HepG2 (cell line): ENCODE measurements at regions not wholly inside any gene's neighbourhood (a gene's known extent, or its start where the extent isn't known, plus 50 kb on each side); places are given as distances from the start of the nearest gene placed in this dataset.

ENCODE experiments used
- ATAC-seq: fragments of 200-7000 bp; cut with Tn5 transposase; 3 replicates; pipeline ENCODE4 v1.9.1; 2020; ENCODE audit warnings: mild to moderate bottlenecking, moderate library complexity
- BruUV-seq: library from RNA; stranded (reverse); fragments of 400-500 nt; replicated peaks from 2 replicates; lab custom pipeline; 2021; lab: Mats Ljungman, UMichigan
- CTCF ChIA-PET: fragments of 300-600 bp; formaldehyde crosslinking; extraction: SDS; loops from one replicate; lab custom pipeline; 2021; ENCODE audit warnings: low total read pairs, inconsistent platforms, low intra/inter-chr PET ratio; lab: Yijun Ruan, JAX
- POLR2A ChIA-PET: fragments of 350-600 bp; sonication (Branson Sonifier 250); formaldehyde crosslinking; loops from one replicate; lab custom pipeline; 2020; ENCODE audit warnings: antibody characterized with exemption, inconsistent platforms; lab: Yijun Ruan, JAX
- DNase-seq: peaks from one replicate; pipeline ENCODE4 v3.0.0-alpha.2; 2015; ENCODE audit warnings: low spot score
- FAIRE-seq: peaks from 3 replicates; lab custom pipeline; 2011; peaks lifted over from hg19 to GRCh38; lab: Jason Lieb, UNC
- H2AFZ ChIP-seq: one replicate; pipeline ENCODE4 v1.6.1; 2011; ENCODE audit warnings: low read length, inconsistent platforms
- H3K27ac ChIP-seq: fragments of 300-600 bp; 3 replicates; pipeline ENCODE4 v1.8.0; 2011; ENCODE audit warnings: mixed run types, mild to moderate bottlenecking, mixed read lengths, low read length, inconsistent platforms; ENCODE audit not compliant: insufficient read depth; ENCODE audit errors: extremely low read length
- H3K27me3 ChIP-seq, 2 experiments: fragments of 200-600 bp in 1 of 2; 2 replicates in 1 of 2; 3 replicates in 1 of 2; pipeline versions ENCODE4 v1.6.0 to v1.8.0; 2011; ENCODE audit warnings: low read length in 2 of 2, mild to moderate bottlenecking in 2 of 2, moderate library complexity in 2 of 2, inconsistent platforms in 1 of 2; ENCODE audit not compliant: insufficient read depth in 2 of 2, control insufficient read depth in 1 of 2
- H3K36me3 ChIP-seq, 2 experiments: fragments of 200-600 bp in 1 of 2; replicated peaks in 1 of 2; 2 replicates in 1 of 2; 3 replicates in 1 of 2; pipeline versions ENCODE4 v1.5.1 to v1.8.0; 2011; ENCODE audit warnings: low read length in 2 of 2, inconsistent platforms in 1 of 2; ENCODE audit not compliant: insufficient read depth in 2 of 2, control insufficient read depth in 1 of 2
- H3K4me1 ChIP-seq: 2 replicates; pipeline ENCODE4 v1.5.1; 2012; ENCODE audit warnings: low read length, inconsistent platforms; ENCODE audit not compliant: insufficient read depth
- H3K4me2 ChIP-seq: 2 replicates; pipeline ENCODE4 v1.6.0; 2011; ENCODE audit warnings: low read depth, low read length, inconsistent platforms
- H3K4me3 ChIP-seq, 3 experiments: fragments of 200-600 bp in 1 of 3; sonication (generic), shearing (Covaris generic) in 1 of 3; replicated peaks in 1 of 3; 2 replicates each; pipeline ENCODE4 v1.5.1; 2011 to 2016; ENCODE audit warnings: low read length in 3 of 3, inconsistent platforms in 2 of 3, low read depth in 2 of 3, mild to moderate bottlenecking in 2 of 3, control low read depth in 1 of 3, mixed read lengths in 1 of 3; ENCODE audit not compliant: insufficient read depth in 1 of 3
- H3K79me2 ChIP-seq: one replicate; pipeline ENCODE4 v1.6.1; 2011; ENCODE audit warnings: low read length, inconsistent platforms; ENCODE audit not compliant: insufficient read depth
- H3K9ac ChIP-seq: 2 replicates; pipeline ENCODE4 v1.6.0; 2011; ENCODE audit warnings: mild to moderate bottlenecking, low read depth, low read length, inconsistent platforms; ENCODE audit not compliant: insufficient read depth
- H3K9me3 ChIP-seq: 2 replicates; pipeline ENCODE4 v1.5.1; 2012; ENCODE audit warnings: mild to moderate bottlenecking, low read length
- H4K20me1 ChIP-seq: 2 replicates; pipeline ENCODE4 v1.6.0; 2011; ENCODE audit warnings: inconsistent platforms, mild to moderate bottlenecking, low read length, moderate library complexity; ENCODE audit not compliant: insufficient read depth
- CSRNP1 ChIP-seq: sonication (generic); formaldehyde crosslinking; IDR thresholded peaks from 2 replicates; pipeline ENCODE4 v1.8.1; 2023; ENCODE audit warnings: mild to moderate bottlenecking, missing genetic modification reagents
- FIP1L1 ChIP-seq: fragments of 200-400 bp; formaldehyde crosslinking; IDR thresholded peaks from 2 replicates; pipeline ENCODE4 v1.6.1; 2018; ENCODE audit warnings: low read depth, mild to moderate bottlenecking, low read length, moderate library complexity, borderline replicate concordance; ENCODE audit not compliant: insufficient read depth
- GABPB1 ChIP-seq: IDR thresholded peaks from 2 replicates; pipeline ENCODE4 v1.6.1; 2016; ENCODE audit warnings: mild to moderate bottlenecking, missing genetic modification reagents, moderate library complexity, missing compliant biosample characterization
- KAT8 ChIP-seq: IDR thresholded peaks from 2 replicates; pipeline ENCODE4 v1.6.1; 2016; ENCODE audit warnings: missing genetic modification reagents, missing compliant biosample characterization
- KDM4B ChIP-seq: sonication (generic); formaldehyde crosslinking; IDR thresholded peaks from 2 replicates; pipeline ENCODE4 v1.4.0; 2020; ENCODE audit warnings: missing genetic modification reagents
- PBX3 ChIP-seq: sonication (generic); formaldehyde crosslinking; IDR thresholded peaks from 2 replicates; pipeline ENCODE4 v1.8.1; 2023; ENCODE audit warnings: missing genetic modification reagents, inconsistent platforms, borderline replicate concordance
- PCBP1 ChIP-seq: fragments of 200-400 bp; formaldehyde crosslinking; IDR thresholded peaks from 2 replicates; pipeline ENCODE4 v1.6.1; 2017; ENCODE audit warnings: mild to moderate bottlenecking, low read depth, low read length, borderline replicate concordance
- SPEN ChIP-seq: sonication (generic); formaldehyde crosslinking; IDR thresholded peaks from 2 replicates; pipeline ENCODE4 v1.5.1; 2020; ENCODE audit warnings: low read depth, mild to moderate bottlenecking, missing genetic modification reagents
- TCF12 ChIP-seq, 2 experiments: fragments of 450-650 bp in 1 of 2; sonication (generic) in 1 of 2; formaldehyde crosslinking in 1 of 2; IDR thresholded peaks; 2 replicates each; pipeline versions ENCODE4 v1.6.1 to v1.8.0; 2017 to 2022; ENCODE audit warnings: antibody characterized with exemption in 1 of 2, mild to moderate bottlenecking in 1 of 2, missing genetic modification reagents in 1 of 2, moderate library complexity in 1 of 2
- ZBTB14 ChIP-seq: sonication (generic); formaldehyde crosslinking; IDR thresholded peaks from 2 replicates; pipeline ENCODE4 v1.4.0; 2020; ENCODE audit warnings: missing genetic modification reagents
- ZBTB42 ChIP-seq: sonication (generic); formaldehyde crosslinking; IDR thresholded peaks from 2 replicates; pipeline ENCODE4 v1.5.0; 2020; ENCODE audit warnings: mild to moderate bottlenecking, missing genetic modification reagents
- ZNF3 ChIP-seq: IDR thresholded peaks from 2 replicates; pipeline ENCODE4 v1.7.0; 2017; ENCODE audit warnings: inconsistent platforms
- ZNF678 ChIP-seq: sonication (generic); formaldehyde crosslinking; IDR thresholded peaks from 2 replicates; pipeline ENCODE4 v1.4.0; 2020; ENCODE audit warnings: mild to moderate bottlenecking, missing genetic modification reagents
- ZNF687 ChIP-seq: sonication (generic); formaldehyde crosslinking; IDR thresholded peaks from 2 replicates; pipeline ENCODE4 v1.5.1; 2020; ENCODE audit warnings: mild to moderate bottlenecking, missing genetic modification reagents, moderate library complexity
- ZNF761 ChIP-seq: sonication (generic); formaldehyde crosslinking; conservative IDR thresholded peaks from 2 replicates; pipeline ENCODE4 v1.4.0; 2020; ENCODE audit warnings: mild to moderate bottlenecking, missing genetic modification reagents
- ZNF790 ChIP-seq: sonication (generic); formaldehyde crosslinking; IDR thresholded peaks from 2 replicates; pipeline ENCODE4 v1.8.0; 2022; ENCODE audit warnings: missing genetic modification reagents, mild to moderate bottlenecking, borderline replicate concordance
- ZNF841 ChIP-seq: sonication (generic); formaldehyde crosslinking; IDR thresholded peaks from 2 replicates; pipeline ENCODE4 v1.8.1; 2023; ENCODE audit warnings: missing genetic modification reagents, borderline replicate concordance
- ZSCAN31 ChIP-seq: sonication (generic); formaldehyde crosslinking; IDR thresholded peaks from 2 replicates; pipeline ENCODE4 v1.5.0; 2020; ENCODE audit warnings: low read depth, mild to moderate bottlenecking, missing genetic modification reagents
- WGBS: methylation state at CpG from one replicate; pipeline ENCODE4 v1.1.6; 2017; ENCODE audit warnings: low lambda C conversion rate; 5-methylcytosine and 5-hydroxymethylcytosine counted together
- in situ Hi-C: cut with HindIII; loops from 2 replicates; pipeline ENCODE4 v1.10.0; 2017; ENCODE audit warnings: low pct_unique_long_range_greater_than_20kb; ENCODE audit not compliant: extremely low pct_ligation_motif_present
- intact Hi-C: fragments of 100-400 bp; cut with micrococcal nuclease; formaldehyde crosslinking; loops from one replicate; pipeline ENCODE4 v1.10.0; 2022; ENCODE audit not compliant: unreplicated experiment

- Histone ChIP-seq H3K4me2 (no peak overlapping the region), H4K20me1 (no peaks in the 10 kb centered on the region), H3K9ac (no peak overlapping the region), H3K27me3 (no peaks in the 10 kb centered on the region), H3K27ac (no peak overlapping the region), H3K79me2 (no peaks in the 10 kb centered on the region), H3K9me3 (peaks cover 96% of the 10 kb centered on the region), H3K4me3 (no peak overlapping the region), H3K4me1 (no peaks in the 10 kb centered on the region), H2AFZ (no peak overlapping the region), H3K36me3 (no peaks in the 10 kb centered on the region)
- ATAC-seq (no peak), DNase-seq (no peak), FAIRE-seq (no peak)
- intact Hi-C loops, result no loop called here
- in situ Hi-C loops, result no loop called here
- CTCF ChIA-PET, result no interaction called here
- 0% methylated on average over 1 of the region's 2 CpGs for WGBS
- TF ChIP-seq ZSCAN31 (CRISPR knock-in tag) (no peak), FIP1L1 (no peak), ZBTB42 (CRISPR knock-in tag) (no peak), ZNF841 (CRISPR knock-in tag) (no peak), ZBTB14 (CRISPR knock-in tag) (no peak), SPEN (CRISPR knock-in tag) (no peak), ZNF687 (no peak), GABPB1 (CRISPR knock-in tag) (no peak), PCBP1 (no peak), ZNF3 (CRISPR knock-in tag) (no peak), ZNF790 (CRISPR knock-in tag) (no peak), ZNF761 (CRISPR knock-in tag) (no peak), CSRNP1 (CRISPR knock-in tag) (no peak), ZNF678 (CRISPR knock-in tag) (no peak), KDM4B (CRISPR knock-in tag) (no peak), KAT8 (CRISPR knock-in tag) (no peak), TCF12 (IDR thresholded peaks at IDR 0.05) (no peak), TCF12 (CRISPR knock-in tag; IDR thresholded peaks at IDR 0.05) (no peak), PBX3 (CRISPR knock-in tag) (no peak)
- no TSS peak for BruUV-seq
- POLR2A ChIA-PET, result no interaction called here
These were observed 1429.3 kb upstream of the TMEM132C start for GRCh38 chr12:126837697-126838096.
